GM19023 (cell line): ENCODE measurements at regions not wholly inside any gene's neighbourhood (a gene's known extent, or its start where the extent isn't known, plus 50 kb on each side); places are given as distances from the start of the nearest gene placed in this dataset.
"Not testable (repeated sequence)": the region's sequence is repeated elsewhere in the genome, so short reads cannot be mapped to it uniquely, and the experiment has no call there.

ENCODE experiments used
- ATAC-seq: cut with Tn5 transposase; IDR thresholded peaks from one replicate; pipeline ENCODE4 v1.9.1; 2021; ENCODE audit warnings: mild to moderate bottlenecking, moderate library complexity; ENCODE audit not compliant: unreplicated experiment

DNA sequence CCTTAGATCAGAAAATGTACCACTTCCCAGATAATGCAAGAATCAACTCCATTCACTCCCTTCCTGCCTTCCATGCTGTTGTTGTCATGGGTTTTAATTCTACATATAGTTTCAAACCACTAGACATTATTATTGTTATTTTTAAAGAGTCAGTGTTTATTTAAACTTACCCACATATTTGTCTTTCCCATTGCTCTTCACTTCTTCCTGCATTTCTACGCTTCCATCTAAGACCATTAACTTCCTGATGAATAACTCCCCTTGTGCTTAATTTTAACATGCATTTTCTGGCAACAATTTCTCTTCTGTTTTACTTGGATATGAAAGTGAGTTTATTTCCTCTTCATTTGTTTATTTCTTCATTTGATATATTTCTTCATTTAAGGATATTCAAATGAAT is 127.1 kb upstream of the FHIT start:
- ATAC-seq: no peak

DNA sequence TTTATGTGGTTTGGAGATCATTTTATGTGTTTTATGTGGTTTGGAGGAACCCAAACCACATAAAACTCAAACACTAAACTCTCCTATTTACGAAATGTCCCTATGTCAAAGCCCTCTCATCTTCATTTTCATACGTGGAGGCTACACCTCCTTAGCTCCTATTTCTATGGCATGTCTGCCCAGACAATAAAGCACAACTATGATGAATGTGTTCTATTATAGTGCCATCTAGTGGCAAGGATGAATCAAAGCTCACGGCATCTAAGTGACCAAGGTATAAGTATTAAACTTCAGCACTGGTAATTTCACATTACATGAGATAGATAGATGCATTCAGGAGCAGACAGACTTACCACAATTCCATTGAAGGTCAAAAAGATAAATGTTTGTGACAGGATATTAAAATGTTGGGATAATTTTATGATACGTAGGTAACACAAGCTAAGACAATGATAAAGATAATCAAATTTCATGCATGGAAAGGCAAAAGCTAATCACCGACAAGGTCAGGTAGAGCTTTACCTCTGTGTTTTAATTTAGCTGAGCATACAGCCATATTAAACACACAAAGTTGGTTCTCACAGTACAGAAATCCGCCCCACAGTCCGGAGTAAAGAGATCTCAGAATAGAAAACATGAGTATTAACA is 130.6 kb upstream of the FHIT start:
- ATAC-seq: no peak

DNA sequence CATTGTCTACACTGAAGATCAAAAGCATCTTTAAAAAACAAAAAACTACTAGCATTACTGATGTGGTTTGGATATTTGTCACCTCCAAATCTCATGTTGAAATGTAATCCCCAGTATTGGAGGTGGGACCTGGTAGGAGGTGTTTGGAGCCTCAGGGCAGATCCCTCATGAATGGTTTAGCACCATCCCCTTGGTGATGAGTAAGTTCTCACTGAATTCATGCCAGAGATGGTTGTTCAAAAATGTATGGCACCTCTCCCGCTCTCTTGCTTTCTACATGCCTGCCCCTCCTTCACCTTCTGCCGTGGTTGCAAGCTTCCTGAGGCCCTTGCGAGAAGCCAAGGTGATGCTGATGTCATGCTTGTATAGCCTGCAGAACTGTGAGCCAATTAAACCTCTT is 136.6 kb upstream of the FHIT start:
- ATAC-seq: no peak

DNA sequence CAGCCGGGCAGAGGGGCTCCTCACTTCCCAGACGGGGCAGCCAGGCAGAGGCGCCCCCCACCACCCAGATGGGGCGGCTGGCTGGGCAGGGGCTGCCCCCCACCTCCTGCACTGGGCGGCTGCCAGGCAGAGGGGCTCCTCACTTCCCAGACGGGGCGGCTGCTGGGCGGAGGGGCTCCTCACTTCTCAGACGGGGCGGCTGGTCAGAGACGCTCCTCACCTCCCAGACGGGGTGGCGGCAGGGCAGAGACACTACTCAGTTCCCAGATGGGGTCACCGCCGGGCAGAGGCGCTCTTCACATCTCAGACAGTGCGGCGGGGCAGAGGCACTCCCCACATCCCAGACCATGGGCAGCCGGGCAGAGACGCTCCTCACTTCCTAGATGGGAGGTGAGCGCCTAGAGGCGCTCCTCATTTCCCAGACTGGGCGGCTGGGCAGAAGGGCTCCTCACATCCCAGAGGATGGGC is 142.3 kb upstream of the FHIT start:
- ATAC-seq: not testable (repeated sequence)

DNA sequence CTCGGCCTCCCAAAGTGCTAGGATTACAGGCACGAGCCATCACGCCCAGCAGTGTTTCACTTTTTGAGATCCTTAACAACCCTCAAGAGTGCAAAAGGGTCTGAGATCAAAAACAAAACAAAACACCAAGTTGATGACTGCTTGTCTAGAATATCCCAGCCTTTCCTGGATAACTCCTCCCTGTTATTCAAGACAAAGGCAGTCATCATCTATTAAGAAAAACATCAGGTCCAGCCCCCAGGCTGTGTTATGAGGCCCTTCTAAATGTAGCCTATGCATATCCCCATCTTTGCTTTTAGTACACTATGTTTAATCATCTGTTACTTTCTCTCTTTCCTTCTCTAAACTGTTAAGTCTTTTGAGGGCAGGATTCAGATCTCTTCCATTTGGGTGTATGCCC is 150.1 kb upstream of the FHIT start:
- no peak for ATAC-seq

DNA sequence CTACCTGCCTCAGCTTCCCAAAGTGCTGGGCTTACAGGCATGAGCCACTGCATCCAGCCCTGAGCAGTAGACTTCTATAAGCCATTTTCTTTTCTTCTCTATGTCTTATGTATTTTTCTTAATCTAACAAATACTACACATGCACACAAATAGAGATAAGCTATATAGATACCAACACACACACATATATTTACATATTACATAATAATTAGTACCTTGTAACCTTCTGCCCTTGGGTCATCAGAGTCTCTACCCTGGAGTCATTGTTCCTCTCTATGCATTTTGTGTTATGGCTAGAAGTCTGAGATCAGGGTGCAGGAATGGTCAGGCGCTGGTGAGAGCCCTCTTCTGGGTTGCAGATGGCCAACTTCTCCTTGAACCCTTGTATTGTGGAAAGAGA is 154.0 kb upstream of the PTPRG start:
- ATAC-seq: no peak

DNA sequence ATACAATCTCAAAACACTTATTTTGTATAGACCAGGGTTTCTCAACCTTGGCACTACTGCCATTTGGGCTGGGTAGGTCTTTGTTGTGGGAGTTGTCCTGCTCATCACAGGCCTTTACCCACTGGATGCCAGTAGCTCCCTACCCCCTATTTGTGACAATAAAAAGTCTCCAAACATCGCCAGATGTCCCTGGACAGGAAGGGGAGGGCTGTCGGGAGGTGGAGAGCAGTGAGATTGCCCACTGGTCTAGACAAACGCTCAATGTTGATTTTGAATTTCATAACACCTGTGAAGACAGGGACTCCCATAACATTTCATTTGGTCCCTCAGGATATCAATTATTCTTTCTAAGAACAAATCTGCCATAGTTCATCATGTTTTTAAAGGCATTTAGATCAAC is 151.7 kb upstream of the PTPRG start:
- ATAC-seq: no peak

DNA sequence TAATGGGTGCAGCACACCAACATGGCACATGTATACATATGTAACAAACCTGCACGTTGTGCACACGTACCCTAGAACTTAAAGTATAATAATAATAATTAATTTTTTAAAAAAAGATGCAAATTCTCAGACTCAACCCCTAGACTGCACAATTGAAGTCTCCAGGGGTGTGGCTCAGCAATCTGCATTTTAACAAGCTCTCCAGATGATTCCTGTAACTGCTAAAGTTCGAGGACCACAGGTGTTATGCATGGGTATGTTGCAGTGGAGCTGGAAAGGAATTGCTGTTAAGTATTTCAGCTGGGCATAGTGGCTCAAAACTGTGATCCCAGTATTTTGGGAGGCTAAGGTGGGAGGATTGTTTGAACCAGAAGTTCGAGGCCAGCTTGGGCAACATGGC is 151.0 kb upstream of the PTPRG start:
- ATAC-seq: not testable (repeated sequence)

DNA sequence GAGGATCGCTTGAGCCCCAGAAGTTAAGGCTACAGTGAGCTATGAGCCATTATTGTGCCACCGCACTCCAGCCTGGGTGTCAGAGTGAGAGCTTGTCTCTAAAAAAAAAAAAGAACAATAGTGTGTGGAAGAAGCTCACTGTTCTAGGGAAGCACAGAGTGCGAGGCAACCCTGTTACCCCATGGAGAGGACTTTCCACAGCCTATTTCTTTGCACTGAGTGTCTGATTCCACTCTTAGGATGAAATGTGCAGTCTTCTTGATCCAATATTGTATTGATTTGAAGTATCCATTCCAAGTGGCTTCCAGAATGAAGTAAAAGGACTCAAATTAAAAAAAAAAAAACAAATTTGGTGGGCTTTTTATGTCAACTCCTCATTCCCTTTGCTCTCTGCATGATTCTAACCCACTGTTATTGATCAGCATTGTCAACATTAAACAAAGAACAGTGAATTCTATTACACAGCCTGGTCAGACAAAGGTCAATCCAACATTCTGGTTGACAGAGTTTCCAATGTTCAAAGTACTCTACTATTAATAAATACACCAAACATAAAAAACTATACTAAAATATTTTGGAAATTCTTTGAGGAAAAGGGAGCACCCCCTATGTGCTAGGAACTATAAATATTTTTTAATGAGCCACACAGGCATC is 150.2 kb upstream of the PTPRG start:
- ATAC-seq: no peak

DNA sequence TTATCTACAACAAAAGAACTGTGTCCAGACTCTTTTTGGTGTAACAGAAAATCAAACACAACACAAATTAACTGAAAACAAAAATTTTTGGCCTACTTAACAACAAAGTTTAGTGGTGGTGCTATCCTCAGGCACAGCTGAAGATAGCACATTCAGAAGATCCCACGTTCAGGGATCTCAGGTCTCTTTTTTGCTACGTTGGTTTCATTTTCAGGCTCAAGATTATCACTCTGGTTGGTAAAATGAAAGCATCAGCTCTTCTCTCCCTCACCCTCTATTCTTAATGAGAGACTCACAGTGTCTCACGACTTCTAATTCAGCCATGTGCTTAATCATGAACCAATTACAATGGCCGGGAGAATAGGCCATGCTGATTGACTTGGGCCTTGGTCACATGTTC is 146.9 kb upstream of the PTPRG start:
- peak; percentile 73 for ATAC-seq

DNA sequence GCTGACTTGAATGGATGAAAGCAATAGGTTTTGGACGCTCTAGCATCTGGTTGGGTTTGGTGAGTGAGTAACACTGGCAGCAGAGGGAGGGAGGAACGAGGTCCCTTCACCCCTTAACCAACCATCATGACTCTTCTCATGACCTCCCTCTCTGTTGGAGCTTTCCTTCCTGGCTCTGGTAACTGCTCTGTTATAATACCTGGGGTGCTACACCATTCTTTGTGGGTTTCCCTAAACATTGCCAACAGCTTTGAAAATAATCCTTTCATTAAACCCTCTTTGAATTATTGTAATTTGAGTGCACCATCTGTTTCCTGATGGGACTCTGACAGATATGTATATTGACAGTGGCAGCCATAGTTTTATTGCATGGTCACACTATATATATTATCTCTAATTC is 146.2 kb upstream of the PTPRG start:
- no peak for ATAC-seq

DNA sequence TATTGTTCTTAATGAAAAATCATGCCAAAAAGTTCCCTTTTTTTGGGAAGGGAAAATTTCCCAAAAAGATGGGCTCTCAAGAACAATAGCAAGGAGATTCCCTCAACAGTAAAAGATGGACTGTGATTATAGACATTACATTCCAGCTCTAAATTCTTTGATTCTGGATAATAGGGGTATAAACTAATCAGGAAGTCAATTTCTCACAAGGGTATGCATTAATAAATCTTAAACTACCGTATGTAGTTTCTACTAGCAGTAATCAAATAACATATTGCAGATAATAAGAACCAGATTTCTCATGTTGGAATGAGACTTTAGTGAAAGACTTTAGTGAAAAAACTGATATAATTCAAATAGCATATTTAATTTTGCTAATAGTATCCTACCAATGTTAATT is 144.8 kb upstream of the PTPRG start:
- ATAC-seq: no peak

DNA sequence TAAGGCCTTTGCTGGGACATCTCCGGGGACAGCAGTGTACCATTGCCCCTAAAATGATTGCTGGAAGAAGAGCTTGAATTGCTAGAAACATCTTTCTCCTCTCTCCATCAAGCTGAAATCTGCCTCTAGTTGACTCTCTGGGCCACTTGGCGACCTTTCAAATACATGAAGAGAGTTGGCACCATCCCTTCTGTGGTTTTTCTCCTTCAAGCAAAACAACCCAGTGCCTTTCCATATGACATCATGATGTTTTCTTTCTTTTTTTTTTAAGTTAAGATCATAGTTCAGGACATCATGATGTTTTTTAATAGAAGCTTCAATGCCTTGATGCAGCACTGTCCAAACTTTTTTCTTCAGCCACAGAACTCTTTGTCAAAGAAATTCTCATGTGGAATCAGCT is 144.0 kb upstream of the PTPRG start:
- no peak for ATAC-seq

DNA sequence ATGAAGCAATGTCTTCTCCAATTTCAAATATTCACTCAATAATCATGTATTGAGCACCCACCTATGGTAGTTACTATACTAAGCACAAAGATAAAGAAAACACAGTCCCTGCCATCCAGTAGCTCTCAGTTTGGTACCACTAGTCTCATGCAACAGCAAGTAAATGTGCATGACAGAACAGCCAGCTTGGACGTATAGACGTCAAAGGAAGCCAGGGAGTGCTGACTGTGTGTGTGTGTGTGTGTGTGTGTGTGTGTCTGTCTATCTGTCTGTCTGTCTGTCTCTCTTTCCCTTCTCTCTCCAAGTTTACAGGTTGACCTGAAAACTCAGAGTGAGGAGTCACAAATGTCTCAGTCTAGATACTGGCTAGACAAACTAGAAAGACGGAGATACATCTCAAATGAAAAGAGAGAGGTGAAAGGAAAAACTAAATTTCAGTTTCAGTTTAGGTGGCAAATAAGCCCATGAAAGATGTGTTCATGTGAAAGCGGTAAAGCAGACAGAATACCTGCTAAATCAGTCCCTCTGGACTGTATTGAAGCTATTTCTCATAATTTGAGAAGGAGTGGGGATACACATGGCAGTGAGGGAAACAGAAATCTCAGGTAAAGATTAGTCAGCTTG is 141.1 kb upstream of the PTPRG start:
- ATAC-seq: no peak

DNA sequence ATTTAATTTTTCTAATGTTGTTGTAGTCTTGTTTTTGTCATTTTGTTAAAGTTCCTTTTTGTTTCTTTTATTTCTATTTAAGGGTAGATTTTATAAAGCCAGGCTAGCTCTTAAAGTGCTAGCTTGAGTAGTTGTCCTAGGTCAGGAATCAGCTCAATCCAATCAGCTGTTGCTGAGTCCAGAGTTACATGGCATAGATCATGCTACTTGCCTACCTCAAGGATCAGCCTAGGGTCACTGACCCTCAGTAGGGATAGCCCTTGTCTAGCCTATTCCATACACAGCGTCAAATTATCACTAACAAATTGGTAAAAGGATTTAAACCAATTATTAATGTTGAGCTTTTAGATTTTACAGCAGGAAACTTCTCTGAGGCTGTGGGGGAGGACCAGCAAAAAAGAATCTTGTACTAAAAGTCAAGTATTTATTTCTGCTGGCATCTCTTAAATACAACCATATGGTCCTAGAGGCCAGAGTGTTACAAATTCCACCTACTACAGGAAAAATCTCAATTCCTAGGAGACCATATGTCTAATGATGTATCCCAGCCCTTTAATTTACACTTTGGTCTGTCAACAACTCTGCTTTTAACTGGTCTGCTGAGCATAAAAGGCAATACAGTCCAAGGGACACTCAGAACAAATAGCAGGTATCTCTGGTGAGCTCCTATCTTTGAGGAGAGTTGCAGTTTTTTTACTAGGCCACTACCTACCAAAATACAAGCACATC is 138.3 kb upstream of the PTPRG start:
- ATAC-seq: no peak

DNA sequence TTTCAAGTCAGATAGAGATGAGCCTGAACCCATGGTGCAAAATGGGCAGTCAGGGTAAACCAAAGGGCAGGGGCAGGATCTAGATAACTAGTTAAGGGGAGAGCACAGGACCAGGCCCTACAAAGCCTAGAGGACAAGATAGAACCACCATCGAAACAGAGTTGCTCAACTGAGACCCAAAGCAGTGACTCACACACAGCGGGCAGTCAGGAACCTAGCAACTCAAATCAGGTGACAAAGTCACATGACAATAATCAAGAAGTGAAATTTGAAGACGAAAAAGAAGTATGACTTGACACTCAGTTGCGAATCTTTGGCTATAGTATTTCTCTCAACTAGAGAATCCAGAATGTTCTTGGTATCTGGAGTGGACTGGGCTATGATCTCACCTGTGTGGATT is 136.0 kb upstream of the PTPRG start:
- no peak for ATAC-seq

DNA sequence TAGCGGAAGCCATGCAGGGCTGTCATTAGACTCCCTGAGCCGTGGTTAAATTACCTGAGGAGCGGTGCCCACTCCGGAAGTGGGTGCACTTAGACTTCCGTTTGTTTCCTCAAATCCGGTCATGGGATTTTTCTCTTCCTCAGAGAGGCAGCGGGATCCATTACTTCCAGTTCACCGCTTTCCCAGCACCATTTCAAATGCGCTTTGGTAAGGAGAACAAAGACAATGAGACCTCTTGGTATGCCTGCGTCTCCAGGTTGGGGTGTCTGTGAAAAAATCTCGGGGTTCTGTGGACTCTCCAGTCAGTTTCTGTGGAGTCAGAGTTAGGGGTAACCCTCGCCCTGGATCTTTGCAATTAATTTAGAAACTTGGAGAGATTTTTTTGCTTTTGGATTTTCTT is 132.3 kb upstream of the PTPRG start:
- ATAC-seq: no peak

DNA sequence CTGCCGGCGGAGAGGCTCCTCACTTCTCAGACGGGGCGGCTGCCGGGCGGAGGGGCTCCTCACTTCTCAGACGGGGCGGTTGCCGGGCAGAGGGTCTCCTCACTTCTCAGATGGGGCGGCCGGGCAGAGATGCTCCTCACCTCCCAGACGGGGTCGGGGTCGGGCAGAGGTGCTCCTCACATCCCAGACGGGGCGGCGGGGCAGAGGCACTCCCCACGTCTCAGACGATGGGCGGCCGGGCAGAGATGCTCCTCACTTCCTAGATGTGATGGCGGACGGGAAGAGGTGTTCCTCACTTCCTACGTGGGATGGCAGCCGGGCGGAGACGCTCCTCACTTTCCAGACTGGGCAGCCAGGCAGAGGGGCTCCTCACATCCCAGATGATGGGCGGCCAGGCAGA is 126.5 kb upstream of the PTPRG start:
- not testable (repeated sequence) for ATAC-seq

DNA sequence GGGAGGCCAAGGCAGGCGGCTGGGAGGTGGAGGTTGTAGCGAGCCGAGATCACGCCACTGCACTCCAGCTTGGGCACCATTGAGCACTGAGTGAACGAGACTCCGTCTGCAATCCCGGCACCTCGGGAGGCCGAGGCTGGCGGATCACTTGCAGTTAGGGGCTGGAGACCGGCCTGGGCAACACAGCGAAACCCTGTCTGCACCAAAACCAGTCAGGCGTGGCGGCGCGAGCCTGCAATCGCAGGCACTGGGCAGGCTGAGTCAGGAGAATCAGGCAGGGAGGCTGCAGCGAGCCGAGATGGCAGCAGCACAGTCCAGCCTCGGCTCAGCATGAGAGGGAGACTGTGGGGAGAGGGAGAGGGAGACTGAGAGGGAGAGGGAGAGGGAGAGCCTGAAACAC is 126.0 kb upstream of the PTPRG start:
- not testable (repeated sequence) for ATAC-seq

DNA sequence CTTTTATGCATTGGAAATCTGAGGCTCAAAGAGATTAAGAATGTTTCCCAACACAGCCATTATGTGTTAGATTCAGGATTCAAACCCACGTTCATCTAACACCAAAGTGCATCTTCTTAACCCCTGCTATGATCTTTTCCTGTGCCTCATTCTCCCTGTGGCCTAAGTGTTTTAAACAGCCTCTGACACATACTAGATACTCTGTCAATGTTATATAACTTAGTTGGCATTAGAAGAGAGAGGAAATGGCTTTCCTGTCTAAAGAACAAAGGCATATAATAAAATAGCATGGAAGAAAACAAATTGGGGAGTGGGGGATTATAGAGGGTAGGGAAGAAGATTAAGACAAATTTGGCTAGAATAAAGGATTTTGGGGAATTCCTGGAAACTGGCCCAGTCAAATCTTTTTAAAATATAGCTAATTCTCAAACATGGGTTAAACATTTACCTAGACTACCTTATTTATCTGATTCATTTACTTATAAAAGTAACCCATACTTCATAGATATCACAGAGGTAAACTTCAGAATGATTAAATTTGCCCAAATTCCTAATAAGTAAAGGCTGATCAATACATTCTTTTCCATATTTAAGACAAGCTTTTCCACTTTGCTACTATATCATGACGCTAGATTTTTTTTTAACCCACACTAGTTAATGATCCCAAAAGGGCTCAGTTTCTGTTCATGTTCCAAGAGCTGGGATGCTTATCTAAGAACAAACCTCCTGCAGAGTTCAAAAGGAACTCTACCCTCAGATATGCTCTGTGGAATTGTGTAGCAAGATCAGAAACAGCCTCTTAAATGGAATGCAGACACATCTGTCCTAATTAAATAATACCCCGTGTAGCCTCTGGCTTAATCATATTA is 122.9 kb upstream of the PTPRG start:
- ATAC-seq: no peak

DNA sequence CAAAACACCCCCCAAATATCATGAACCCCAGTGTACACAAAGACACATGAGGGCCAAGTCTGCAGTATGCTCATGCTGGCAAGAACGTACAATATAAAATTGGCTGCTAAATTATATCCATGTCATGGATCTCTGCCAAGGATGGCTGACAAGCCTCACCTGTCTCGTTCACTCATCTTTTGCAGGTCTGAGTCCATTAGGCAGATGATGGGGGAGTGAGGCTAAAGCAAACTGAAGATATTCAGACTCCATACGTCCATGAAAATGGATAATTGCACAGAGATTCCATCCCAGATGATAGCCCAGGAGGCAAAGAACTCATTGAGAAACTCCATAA is 122.3 kb upstream of the PTPRG start:
- no peak for ATAC-seq
